ENCODE measurements at regions not wholly inside any gene's neighbourhood (a gene's known extent, or its start where the extent isn't known, plus 50 kb on each side); places are given as distances from the start of the nearest gene placed in this dataset.

GRCh38 chr1:183724350-183725042, 71.4 kb upstream of the APOBEC4 start:
- Histone ChIP-seq H3K27me3 (no peaks in the 10 kb centered on the region), H3K9me3 (replicated peaks) (no peaks in the 10 kb centered on the region), H3K36me3 (no peaks in the 10 kb centered on the region), H3K27ac (no peak overlapping the region), H3K4me3 (no peak overlapping the region), H3K4me1 (no peaks in the 10 kb centered on the region)
- DNase-seq = no peak

DNA sequence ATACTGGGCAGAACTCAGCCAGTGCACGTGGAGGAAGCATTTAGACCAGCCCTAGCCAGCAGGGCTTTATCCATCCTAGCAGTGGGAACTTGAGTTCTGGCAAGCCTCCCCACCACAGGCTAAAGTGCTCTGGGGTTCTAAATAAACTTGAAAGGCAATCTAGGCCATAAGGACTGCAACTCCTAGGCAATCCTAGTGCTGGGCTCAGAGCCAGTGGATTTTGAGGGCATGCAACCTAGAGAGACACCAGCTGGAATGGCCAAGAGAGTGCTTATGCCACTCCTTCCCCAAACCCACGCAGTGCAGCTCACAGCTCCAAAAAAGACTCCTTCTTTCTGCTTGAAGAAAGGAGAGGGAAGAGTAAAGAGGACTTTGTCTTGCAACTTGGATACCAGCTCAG, 70.5 kb upstream of the APOBEC4 start:
- Histone ChIP-seq H3K9me3 (replicated peaks) (no peaks in the 10 kb centered on the region), H3K27me3 (no peaks in the 10 kb centered on the region), H3K36me3 (no peaks in the 10 kb centered on the region), H3K27ac (no peak overlapping the region), H3K4me3 (no peak overlapping the region), H3K4me1 (no peaks in the 10 kb centered on the region)
- no peak for DNase-seq

DNA sequence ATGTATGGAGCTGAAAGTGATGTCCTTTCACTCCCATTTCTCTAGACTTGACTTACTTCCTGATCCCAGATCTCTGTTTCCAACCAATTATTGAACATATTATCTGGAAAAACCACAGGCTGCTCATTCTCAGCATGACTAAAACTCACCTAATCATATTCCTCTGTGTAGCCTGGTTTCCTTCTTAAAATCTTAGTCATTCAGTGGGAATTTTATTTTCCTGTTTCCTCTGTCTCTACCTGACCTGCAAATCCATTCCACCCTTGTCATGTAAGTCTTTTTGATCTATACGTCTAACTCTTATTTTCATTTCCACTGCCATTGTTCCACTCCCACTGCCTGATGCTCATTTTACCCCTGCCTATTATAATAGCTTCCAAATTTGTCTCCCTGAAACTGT, 67.9 kb upstream of the APOBEC4 start:
- Histone ChIP-seq H3K36me3 (no peaks in the 10 kb centered on the region), H3K9me3 (replicated peaks) (no peaks in the 10 kb centered on the region), H3K27me3 (no peaks in the 10 kb centered on the region), H3K4me3 (no peak overlapping the region), H3K4me1 (no peaks in the 10 kb centered on the region), H3K27ac (no peak overlapping the region)
- DNase-seq = no peak

GRCh38 chr1:183720028-183720427, 66.9 kb upstream of the APOBEC4 start:
- Histone ChIP-seq H3K27me3 (no peaks in the 10 kb centered on the region), H3K27ac (no peak overlapping the region), H3K36me3 (no peaks in the 10 kb centered on the region), H3K9me3 (replicated peaks) (no peaks in the 10 kb centered on the region), H3K4me3 (no peak overlapping the region), H3K4me1 (no peaks in the 10 kb centered on the region)
- no peak for DNase-seq

GRCh38 chr1:183719289-183719688, 66.2 kb upstream of the APOBEC4 start:
- Histone ChIP-seq H3K27me3 (no peaks in the 10 kb centered on the region), H3K36me3 (no peaks in the 10 kb centered on the region), H3K9me3 (replicated peaks) (no peaks in the 10 kb centered on the region), H3K4me3 (no peak overlapping the region), H3K4me1 (no peaks in the 10 kb centered on the region), H3K27ac (no peak overlapping the region)
- DNase-seq = no peak

DNA sequence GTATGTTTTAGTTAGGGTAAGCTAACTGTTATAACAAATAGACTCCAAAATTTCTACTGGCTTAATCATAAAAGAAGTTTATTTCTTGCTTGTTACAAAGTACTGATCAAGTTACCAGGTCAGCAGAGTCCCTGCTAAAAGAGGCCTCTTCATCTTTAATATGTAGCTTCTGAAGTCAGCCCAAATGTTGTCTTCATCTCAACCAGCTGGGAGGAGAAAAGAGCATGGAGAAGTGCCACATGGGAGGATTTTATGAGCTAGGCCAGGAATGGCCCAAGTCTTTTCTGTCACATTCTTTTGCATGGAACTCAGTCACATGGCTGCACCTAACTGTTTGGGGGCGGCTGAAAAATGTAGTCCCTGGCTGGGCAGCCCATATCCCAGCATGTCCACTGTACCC, 63.2 kb upstream of the APOBEC4 start:
- no peaks in the 10 kb centered on the region for H3K9me3 ChIP-seq (replicated peaks)
- no peaks in the 10 kb centered on the region for H3K27me3 ChIP-seq
- no peaks in the 10 kb centered on the region for H3K4me1 ChIP-seq
- no peak overlapping the region for H3K4me3 ChIP-seq
- no peaks in the 10 kb centered on the region for H3K36me3 ChIP-seq
- H3K27ac ChIP-seq = no peak overlapping the region
- DNase-seq = no peak

GRCh38 chr1:183711741-183712361, 58.7 kb upstream of the APOBEC4 start:
- Histone ChIP-seq H3K4me3 (no peak overlapping the region), H3K27ac (no peak overlapping the region), H3K4me1 (no peaks in the 10 kb centered on the region), H3K36me3 (no peaks in the 10 kb centered on the region), H3K9me3 (replicated peaks) (no peaks in the 10 kb centered on the region), H3K27me3 (no peaks in the 10 kb centered on the region)
- no peak for DNase-seq

- no peaks in the 10 kb centered on the region for H3K36me3 ChIP-seq
- no peaks in the 10 kb centered on the region for H3K27me3 ChIP-seq
- H3K27ac ChIP-seq = no peak overlapping the region
- DNase-seq = no peak
- no peaks in the 10 kb centered on the region for H3K4me1 ChIP-seq
- no peaks in the 10 kb centered on the region for H3K9me3 ChIP-seq (replicated peaks)
- no peak overlapping the region for H3K4me3 ChIP-seq
These were observed 58.1 kb upstream of the APOBEC4 start for GRCh38 chr1:183711165-183711682.

DNA sequence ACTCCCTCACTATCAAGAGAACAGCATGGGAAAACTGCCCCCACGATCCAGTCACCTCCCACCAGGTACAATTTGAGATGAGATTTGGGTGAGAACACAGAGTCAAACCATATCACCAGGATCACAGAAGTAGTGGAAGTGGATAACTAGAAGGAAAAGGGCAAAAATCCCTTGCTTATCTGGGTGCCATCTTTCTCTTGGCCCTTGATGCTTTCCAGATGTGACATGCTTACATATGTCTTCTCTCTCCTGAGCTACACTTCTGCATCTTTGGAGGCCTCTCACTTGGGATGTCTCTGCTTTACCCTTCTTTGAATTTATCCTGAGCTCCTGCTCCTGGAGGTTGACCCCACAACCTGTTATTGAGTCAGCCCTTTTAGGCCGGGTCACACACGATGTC, 57.6 kb upstream of the APOBEC4 start:
- H3K9me3 ChIP-seq (replicated peaks) = no peaks in the 10 kb centered on the region
- no peak for DNase-seq
- H3K36me3 ChIP-seq = no peaks in the 10 kb centered on the region
- no peaks in the 10 kb centered on the region for H3K4me1 ChIP-seq
- H3K27ac ChIP-seq = no peak overlapping the region
- no peaks in the 10 kb centered on the region for H3K27me3 ChIP-seq
- no peak overlapping the region for H3K4me3 ChIP-seq

GRCh38 chr1:183710333-183710732, 57.2 kb upstream of the APOBEC4 start:
- Histone ChIP-seq H3K27me3 (no peaks in the 10 kb centered on the region), H3K36me3 (no peaks in the 10 kb centered on the region), H3K9me3 (replicated peaks) (no peaks in the 10 kb centered on the region), H3K4me1 (no peaks in the 10 kb centered on the region), H3K4me3 (no peak overlapping the region), H3K27ac (no peak overlapping the region)
- DNase-seq = no peak

GRCh38 chr1:183704131-183704530, 51.0 kb upstream of the APOBEC4 start:
- no peaks in the 10 kb centered on the region for H3K9me3 ChIP-seq (replicated peaks)
- no peaks in the 10 kb centered on the region for H3K4me1 ChIP-seq
- H3K36me3 ChIP-seq = no peaks in the 10 kb centered on the region
- no peaks in the 10 kb centered on the region for H3K27me3 ChIP-seq
- DNase-seq = no peak
- H3K27ac ChIP-seq = no peak overlapping the region
- H3K4me3 ChIP-seq = no peak overlapping the region
